Adrenal gland (tissue), 5 donors: ENCODE measurements at regions not wholly inside any gene's neighbourhood (a gene's known extent, or its start where the extent isn't known, plus 50 kb on each side); places are given as distances from the start of the nearest gene placed in this dataset.

Source experiments
- POLR2A ChIP-seq, 2 donors: fragments of 450-650 bp; IDR thresholded peaks; one replicate each; pipeline ENCODE4 v1.6.1; 2017; ENCODE audit warnings: antibody characterized with exemption in 2 of 2, mild to moderate bottlenecking in 2 of 2, moderate library complexity in 1 of 2
- TF ChIP-seq, protein P1 (sequence below), 6 experiments: fragments of 450-650 bp in 4 of 6; fragments of 200-600 bp in 2 of 6; sonication (generic) in 1 of 6; IDR thresholded peaks; 1 replicate in 5 of 6; 2 replicates in 1 of 6; pipeline versions ENCODE4 v1.5.1 to v1.8.0; 2016 to 2021; ENCODE audit warnings: antibody characterized with exemption in 6 of 6, mild to moderate bottlenecking in 2 of 6, moderate library complexity in 1 of 6
- donor health status: DM: no; HTN: no; CAD: no.

DNA sequence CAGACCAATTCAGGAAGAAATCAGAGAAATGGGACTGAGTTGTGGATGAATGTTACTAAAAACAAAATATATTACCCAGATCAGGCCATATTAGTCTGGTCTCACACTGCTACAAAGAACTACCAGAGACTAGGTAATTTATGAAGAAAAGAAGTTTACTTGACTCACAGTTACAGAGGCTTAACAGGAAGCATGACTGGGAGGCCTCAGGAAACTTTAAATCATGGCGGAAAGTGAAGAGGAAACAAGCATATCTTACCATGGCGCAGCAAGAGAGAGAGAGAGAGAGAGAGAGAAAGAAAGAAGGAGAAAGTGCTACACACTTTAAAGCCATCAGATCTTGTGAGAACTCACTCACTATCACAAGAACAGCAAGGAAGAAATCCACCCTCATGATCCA is 636.8 kb upstream of the GRM3 start:
- TF ChIP-seq, protein P1, sequence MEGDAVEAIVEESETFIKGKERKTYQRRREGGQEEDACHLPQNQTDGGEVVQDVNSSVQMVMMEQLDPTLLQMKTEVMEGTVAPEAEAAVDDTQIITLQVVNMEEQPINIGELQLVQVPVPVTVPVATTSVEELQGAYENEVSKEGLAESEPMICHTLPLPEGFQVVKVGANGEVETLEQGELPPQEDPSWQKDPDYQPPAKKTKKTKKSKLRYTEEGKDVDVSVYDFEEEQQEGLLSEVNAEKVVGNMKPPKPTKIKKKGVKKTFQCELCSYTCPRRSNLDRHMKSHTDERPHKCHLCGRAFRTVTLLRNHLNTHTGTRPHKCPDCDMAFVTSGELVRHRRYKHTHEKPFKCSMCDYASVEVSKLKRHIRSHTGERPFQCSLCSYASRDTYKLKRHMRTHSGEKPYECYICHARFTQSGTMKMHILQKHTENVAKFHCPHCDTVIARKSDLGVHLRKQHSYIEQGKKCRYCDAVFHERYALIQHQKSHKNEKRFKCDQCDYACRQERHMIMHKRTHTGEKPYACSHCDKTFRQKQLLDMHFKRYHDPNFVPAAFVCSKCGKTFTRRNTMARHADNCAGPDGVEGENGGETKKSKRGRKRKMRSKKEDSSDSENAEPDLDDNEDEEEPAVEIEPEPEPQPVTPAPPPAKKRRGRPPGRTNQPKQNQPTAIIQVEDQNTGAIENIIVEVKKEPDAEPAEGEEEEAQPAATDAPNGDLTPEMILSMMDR (IDR thresholded peaks at IDR 0.05) = no peak
- TF ChIP-seq POLR2A (IDR thresholded peaks at IDR 0.05) = no peak
